Activated CD8-positive, alpha-beta memory T cell treated with anti-CD3 and anti-CD28 coated beads for 24 hours (primary cell): ENCODE measurements at regions not wholly inside any gene's neighbourhood (a gene's known extent, or its start where the extent isn't known, plus 50 kb on each side); places are given as distances from the start of the nearest gene placed in this dataset.
"Not testable (repeated sequence)": the region's sequence is repeated elsewhere in the genome, so short reads cannot be mapped to it uniquely, and the experiment has no call there.

Experiments used
- DNase-seq: peaks from one replicate; pipeline ENCODE4 v3.0.0-alpha.2; 2020

- no peak for DNase-seq
Observed at GRCh38 chr1:20432341-20432740, 53.7 kb downstream of the CAMK2N1 start.

DNA sequence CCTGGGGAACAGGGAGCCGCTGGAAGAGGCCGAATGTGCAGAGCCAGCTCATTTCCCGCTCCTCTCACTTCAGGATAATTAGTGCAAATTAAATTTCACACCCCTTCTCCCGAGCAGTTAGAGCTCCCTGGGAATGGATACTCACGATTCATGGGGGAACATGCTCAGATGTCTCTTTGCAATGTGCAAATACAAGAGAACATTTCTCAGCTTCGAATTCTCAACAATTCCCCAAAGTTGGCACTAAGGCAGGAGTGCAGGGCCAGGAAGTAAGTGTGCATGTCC, 54.9 kb downstream of the CAMK2N1 start:
- DNase-seq = no peak

- peak; percentile 69 for DNase-seq
Observed at GRCh38 chr1:20430355-20431175, 55.4 kb downstream of the CAMK2N1 start.

GRCh38 chr1:20429296-20429695, 56.7 kb downstream of the CAMK2N1 start:
- DNase-seq = no peak

GRCh38 chr1:20428841-20429240, 57.2 kb downstream of the CAMK2N1 start:
- no peak for DNase-seq

GRCh38 chr1:20426923-20427322, 59.1 kb downstream of the CAMK2N1 start:
- DNase-seq = no peak

- no peak for DNase-seq
Observed at GRCh38 chr1:20426371-20426770, 59.6 kb downstream of the CAMK2N1 start.

DNA sequence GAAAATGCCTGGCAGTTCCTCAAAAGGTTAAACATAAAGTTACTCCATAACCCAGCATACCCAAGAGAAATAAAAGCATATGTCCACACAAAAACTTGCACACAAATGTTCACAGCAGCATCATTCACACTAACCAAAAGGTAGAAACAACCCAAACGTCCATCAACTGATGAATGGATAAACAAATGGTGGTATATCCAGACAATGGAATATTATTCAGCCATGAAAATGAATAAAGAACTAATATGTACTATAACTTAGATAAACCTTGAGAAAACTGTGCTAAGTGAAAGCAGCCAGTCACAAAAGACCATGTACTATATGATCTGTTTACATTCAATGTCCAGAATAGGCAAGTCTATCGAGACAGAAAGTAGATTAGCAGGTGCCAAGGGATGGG, 60.4 kb downstream of the CAMK2N1 start:
- DNase-seq = no peak

- no peak for DNase-seq
Observed at GRCh38 chr1:20423169-20423795, 62.7 kb downstream of the CAMK2N1 start.

DNA sequence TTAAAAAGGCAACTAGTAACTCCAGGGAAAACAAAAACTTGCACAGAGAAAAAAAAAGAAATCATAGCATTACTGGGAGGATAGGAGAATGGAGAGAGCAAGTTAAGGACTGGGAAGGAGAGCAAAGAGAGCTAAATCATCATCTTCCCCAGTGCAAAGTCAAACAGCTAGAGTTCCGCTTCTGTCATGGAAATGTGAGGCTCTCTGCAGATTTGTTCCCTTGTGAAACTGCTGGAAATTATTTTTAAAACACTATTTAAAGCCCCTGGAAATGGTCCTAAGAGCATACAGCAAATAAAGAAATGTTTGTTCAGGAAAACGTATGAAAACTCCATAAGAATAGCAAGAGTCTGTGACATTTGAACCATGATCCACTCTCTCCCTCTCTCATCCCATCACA, 64.6 kb downstream of the CAMK2N1 start:
- no peak for DNase-seq

DNA sequence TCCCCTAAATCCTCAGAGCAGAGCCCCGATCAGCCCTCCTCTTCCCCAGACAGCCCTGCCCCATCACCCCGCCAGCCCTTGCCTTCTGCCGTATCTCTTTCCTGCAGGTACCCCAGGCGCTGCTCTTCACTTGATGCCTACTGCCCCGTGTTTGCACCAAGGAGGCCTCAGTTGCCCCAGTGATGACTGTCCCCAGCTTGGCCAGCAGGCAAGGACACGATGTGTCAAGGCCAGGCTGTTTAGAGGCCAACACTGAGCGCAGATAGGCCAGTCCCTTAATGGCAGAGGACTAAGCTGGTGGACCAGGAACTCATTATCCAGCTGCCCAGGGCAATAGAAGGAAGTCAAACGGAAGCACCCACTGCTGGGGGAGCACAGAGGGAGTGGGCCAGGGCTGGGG, 68.4 kb downstream of the CAMK2N1 start:
- DNase-seq = no peak

- DNase-seq = no peak
Observed at GRCh38 chr1:20416706-20417105, 69.3 kb downstream of the CAMK2N1 start.

- peak; percentile 40 for DNase-seq
Observed at GRCh38 chr1:20413776-20414140, 72.3 kb downstream of the CAMK2N1 start.

GRCh38 chr1:20413136-20413775, 72.8 kb downstream of the CAMK2N1 start:
- peak; percentile 24 for DNase-seq

DNA sequence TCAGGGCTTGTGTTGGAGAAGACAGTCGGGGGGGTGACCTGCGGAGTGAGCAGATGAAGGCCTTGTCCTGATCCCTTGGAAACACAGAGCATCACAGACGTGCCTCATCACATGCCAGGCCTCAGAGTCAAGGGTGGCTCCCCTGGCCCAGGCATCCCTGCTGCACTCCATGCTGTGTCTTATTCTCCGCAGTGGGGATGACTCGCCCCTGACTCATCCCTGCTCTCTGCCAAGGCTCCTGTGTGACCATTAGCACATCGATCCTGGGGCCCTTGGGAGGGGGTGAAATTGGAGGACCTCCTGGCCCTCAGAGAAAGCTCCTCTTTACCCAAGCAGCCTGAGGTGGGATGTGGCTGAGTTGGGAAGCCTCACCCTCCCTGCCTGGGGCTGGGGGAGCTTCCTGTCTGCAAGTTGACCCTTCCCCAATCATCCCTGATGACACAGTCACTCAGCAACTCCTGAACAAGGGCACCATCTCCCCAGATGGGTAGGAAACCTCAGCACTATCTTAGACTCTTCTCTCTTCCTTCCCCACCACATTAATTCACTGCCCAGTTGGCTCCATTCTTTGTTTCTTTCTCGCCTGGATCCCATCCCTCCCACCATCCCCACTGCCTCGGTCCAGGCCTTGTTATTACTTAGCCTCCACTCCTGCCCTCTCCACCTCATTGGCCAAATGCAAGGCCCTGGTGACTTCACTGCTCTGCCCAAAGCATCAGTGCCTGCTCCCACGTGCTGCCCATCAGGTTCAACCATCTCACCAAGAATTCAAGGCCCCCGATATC, 74.6 kb downstream of the CAMK2N1 start:
- DNase-seq = peak; percentile 52

- no peak for DNase-seq
Observed at GRCh38 chr1:20410503-20410902, 75.5 kb downstream of the CAMK2N1 start.

DNA sequence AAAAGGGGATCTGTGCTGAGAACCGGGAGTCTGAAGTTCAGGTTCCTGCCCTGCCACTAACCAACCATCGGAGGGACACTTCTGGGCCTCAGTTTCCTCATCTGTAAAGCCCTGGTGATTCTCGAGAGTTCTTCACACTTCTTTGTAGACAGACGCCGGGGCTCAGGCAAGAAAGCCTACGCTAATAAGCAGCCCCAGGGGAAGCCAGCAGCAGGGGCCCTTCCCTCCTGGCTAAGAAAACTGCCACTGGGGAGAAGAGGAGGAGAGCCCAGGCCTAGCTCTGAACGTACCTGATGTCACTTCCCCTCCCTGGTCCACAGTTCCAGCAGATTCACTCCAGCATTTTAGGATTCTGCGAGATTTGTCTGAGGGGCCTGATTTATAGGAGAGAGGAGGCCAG, 76.0 kb downstream of the CAMK2N1 start:
- no peak for DNase-seq

GRCh38 chr1:20409012-20409411, 77.0 kb downstream of the CAMK2N1 start:
- no peak for DNase-seq

- not testable (repeated sequence) for DNase-seq
Observed at GRCh38 chr1:20408133-20408650, 77.8 kb downstream of the CAMK2N1 start.

- DNase-seq = peak; percentile 32
Observed at GRCh38 chr1:20405893-20406604, 80.0 kb downstream of the CAMK2N1 start.

GRCh38 chr1:20405051-20405754, 80.8 kb downstream of the CAMK2N1 start:
- DNase-seq = peak; percentile 47
